DND-41 (cell line): ENCODE measurements at regions not wholly inside any gene's neighbourhood (a gene's known extent, or its start where the extent isn't known, plus 50 kb on each side); places are given as distances from the start of the nearest gene placed in this dataset.

Source experiments
- ATAC-seq: fragments of 200-7000 bp; cut with Tn5 transposase; 3 replicates; pipeline ENCODE4 v1.9.1; 2021; ENCODE audit warnings: low read depth; ENCODE audit not compliant: insufficient read depth
- DNase-seq: peaks from one replicate; pipeline ENCODE4 v3.0.0-alpha.2; 2020
- H2AFZ ChIP-seq: 2 replicates; pipeline ENCODE4 v1.6.0; 2012; ENCODE audit warnings: low read depth, low read length
- H3K27ac ChIP-seq: 2 replicates; pipeline ENCODE4 v1.5.1; 2012; ENCODE audit warnings: low read length, inconsistent platforms
- H3K27me3 ChIP-seq: fragments of 200-600 bp; sonication (generic); 2 replicates; pipeline ENCODE4 v1.6.0; 2012; ENCODE audit warnings: low read length, mild to moderate bottlenecking, inconsistent platforms; ENCODE audit not compliant: insufficient read depth, poor library complexity
- H3K36me3 ChIP-seq: 2 replicates; pipeline ENCODE4 v1.5.1; 2012; ENCODE audit warnings: low read length, inconsistent platforms; ENCODE audit not compliant: insufficient read depth
- H3K4me1 ChIP-seq: 2 replicates; pipeline ENCODE4 v1.5.1; 2012; ENCODE audit warnings: mild to moderate bottlenecking, low read length; ENCODE audit not compliant: insufficient read depth
- H3K4me2 ChIP-seq: 2 replicates; pipeline ENCODE4 v1.6.0; 2012; ENCODE audit warnings: mild to moderate bottlenecking, moderate library complexity, low read length, inconsistent platforms; ENCODE audit not compliant: insufficient read depth
- H3K4me3 ChIP-seq, 2 experiments: fragments of 200-600 bp in 1 of 2; shearing (Covaris generic) in 1 of 2; 2 replicates each; pipeline ENCODE4 v1.5.1; 2012 to 2016; ENCODE audit warnings: inconsistent platforms in 2 of 2, low read length in 2 of 2, mild to moderate bottlenecking in 2 of 2, low read depth in 1 of 2, moderate library complexity in 1 of 2
- H3K79me2 ChIP-seq: 2 replicates; pipeline ENCODE4 v1.6.0; 2012; ENCODE audit warnings: low read length, inconsistent platforms; ENCODE audit not compliant: insufficient read depth
- H3K9ac ChIP-seq: 2 replicates; pipeline ENCODE4 v1.6.0; 2012; ENCODE audit warnings: low read depth, mild to moderate bottlenecking, inconsistent platforms, low read length, moderate library complexity
- H3K9me3 ChIP-seq: 2 replicates; pipeline ENCODE4 v1.5.1; 2012; ENCODE audit warnings: low read length, moderate library complexity, mild to moderate bottlenecking, inconsistent platforms; ENCODE audit not compliant: insufficient read depth, severe bottlenecking
- H4K20me1 ChIP-seq: 2 replicates; pipeline ENCODE4 v1.6.0; 2012; ENCODE audit warnings: low read length; ENCODE audit not compliant: insufficient read depth
- EZH2 ChIP-seq: IDR thresholded peaks from 3 replicates; pipeline ENCODE4 v1.6.1; 2012; ENCODE audit warnings: borderline replicate concordance, low read depth, mild to moderate bottlenecking, moderate library complexity, low read length, inconsistent platforms; ENCODE audit not compliant: severe bottlenecking
- TF ChIP-seq, protein P1 (sequence below): IDR thresholded peaks from 2 replicates; pipeline ENCODE4 v1.5.1; 2012; ENCODE audit warnings: borderline replicate concordance, low read length, moderate library complexity, mild to moderate bottlenecking; ENCODE audit not compliant: poor library complexity, severe bottlenecking; ENCODE audit errors: extremely low read depth

DNA sequence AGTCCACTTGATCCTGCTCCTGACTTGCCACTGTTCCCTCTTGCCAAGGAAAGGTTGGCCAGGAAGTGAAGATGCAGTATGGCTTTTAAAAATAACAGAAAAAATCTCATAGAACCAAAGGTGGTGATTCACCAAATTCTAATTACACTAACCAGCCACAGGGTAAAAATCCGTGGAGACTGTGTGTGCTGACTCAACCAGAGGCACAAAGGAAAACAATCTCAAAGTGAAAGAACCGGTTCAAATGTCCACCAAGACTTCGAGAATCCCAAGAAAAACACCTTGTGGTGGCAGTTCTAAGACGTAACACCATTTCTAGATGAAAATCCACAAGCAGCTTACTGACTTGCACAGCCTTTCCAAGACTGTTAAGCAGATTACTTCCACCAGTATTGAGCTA is 279.1 kb downstream of the TLE1 start:
- Histone ChIP-seq H3K9ac (no peak overlapping the region), H3K4me1 (no peaks in the 10 kb centered on the region), H3K36me3 (no peaks in the 10 kb centered on the region), H3K9me3 (no peaks in the 10 kb centered on the region), H3K27me3 (no peaks in the 10 kb centered on the region), H3K79me2 (no peaks in the 10 kb centered on the region), H4K20me1 (no peaks in the 10 kb centered on the region), H3K4me2 (no peak overlapping the region), H2AFZ (no peak overlapping the region), H3K27ac (no peak overlapping the region), H3K4me3 (no peak overlapping the region)
- DNase-seq, result no peak
- ATAC-seq, result no peak
- TF ChIP-seq, protein P1, sequence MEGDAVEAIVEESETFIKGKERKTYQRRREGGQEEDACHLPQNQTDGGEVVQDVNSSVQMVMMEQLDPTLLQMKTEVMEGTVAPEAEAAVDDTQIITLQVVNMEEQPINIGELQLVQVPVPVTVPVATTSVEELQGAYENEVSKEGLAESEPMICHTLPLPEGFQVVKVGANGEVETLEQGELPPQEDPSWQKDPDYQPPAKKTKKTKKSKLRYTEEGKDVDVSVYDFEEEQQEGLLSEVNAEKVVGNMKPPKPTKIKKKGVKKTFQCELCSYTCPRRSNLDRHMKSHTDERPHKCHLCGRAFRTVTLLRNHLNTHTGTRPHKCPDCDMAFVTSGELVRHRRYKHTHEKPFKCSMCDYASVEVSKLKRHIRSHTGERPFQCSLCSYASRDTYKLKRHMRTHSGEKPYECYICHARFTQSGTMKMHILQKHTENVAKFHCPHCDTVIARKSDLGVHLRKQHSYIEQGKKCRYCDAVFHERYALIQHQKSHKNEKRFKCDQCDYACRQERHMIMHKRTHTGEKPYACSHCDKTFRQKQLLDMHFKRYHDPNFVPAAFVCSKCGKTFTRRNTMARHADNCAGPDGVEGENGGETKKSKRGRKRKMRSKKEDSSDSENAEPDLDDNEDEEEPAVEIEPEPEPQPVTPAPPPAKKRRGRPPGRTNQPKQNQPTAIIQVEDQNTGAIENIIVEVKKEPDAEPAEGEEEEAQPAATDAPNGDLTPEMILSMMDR, result no peak
- no peak for TF ChIP-seq EZH2

DNA sequence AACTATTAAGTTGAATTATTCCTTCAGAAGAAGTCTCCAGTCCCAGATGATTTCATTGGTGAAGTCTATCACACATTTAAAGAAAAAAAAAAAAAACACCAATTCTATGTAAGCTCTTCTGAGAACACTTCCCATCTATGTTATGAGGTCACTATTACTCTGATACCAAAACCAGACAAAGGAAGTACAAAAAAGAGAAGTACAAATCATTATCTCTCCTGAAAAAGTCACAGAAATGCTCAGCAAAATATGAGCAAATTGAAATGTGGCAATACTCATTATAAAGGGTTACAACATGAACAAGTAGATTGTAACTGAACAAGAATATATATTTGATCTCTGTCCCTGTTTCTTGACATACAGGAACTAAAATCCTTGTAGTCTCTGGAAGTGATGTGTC is 280.4 kb downstream of the TLE1 start:
- H3K27me3 ChIP-seq, result no peaks in the 10 kb centered on the region

DNA sequence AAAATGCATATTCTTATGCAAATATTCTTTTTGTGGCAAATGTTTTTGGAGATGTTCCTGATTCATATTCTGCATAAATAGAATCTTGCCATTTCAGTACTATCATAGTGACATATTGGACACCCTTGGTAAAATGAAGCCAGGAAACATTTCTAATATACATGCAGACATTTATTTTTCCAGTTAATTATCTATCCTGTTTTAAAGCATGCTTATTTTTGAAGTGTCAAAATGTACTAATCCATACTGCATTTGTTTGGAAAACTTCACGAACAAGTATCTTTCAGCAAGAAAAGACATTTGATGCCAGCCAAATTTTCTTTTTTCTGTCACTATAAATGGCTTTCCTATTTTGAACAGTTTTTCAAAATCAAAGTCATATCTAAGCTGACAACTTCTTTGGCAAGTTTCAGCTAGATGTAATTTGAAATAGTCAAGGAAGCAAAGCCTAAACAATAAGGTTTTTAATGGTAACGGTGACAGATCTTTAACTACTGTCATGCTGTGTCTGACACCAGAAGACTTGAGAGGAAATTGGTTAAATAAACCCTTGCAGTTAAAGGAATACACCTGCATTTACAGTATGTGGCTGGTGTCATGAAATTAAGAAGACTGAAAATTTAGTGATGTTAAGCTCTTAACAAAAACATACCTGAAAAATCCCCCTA is 284.3 kb downstream of the TLE1 start:
- no peaks in the 10 kb centered on the region for H3K9me3 ChIP-seq
- H4K20me1 ChIP-seq, result no peaks in the 10 kb centered on the region
- no peaks in the 10 kb centered on the region for H3K79me2 ChIP-seq
- no peak overlapping the region for H3K4me2 ChIP-seq
- no peak overlapping the region for H3K4me3 ChIP-seq
- H2AFZ ChIP-seq, result no peak overlapping the region
- no peak overlapping the region for H3K27ac ChIP-seq
- no peak for DNase-seq
- ATAC-seq, result no peak
- H3K27me3 ChIP-seq, result no peaks in the 10 kb centered on the region
- H3K4me1 ChIP-seq, result no peaks in the 10 kb centered on the region
- TF ChIP-seq, protein P1, result no peak
- no peak for TF ChIP-seq EZH2
- H3K36me3 ChIP-seq, result no peaks in the 10 kb centered on the region
- H3K9ac ChIP-seq, result no peak overlapping the region

More for the DNA sequence above, 280.4 kb downstream of the TLE1 start:
- no peaks in the 10 kb centered on the region for H4K20me1 ChIP-seq
- H2AFZ ChIP-seq, result no peak overlapping the region
- H3K4me2 ChIP-seq, result no peak overlapping the region
- H3K79me2 ChIP-seq, result no peaks in the 10 kb centered on the region
- H3K36me3 ChIP-seq, result no peaks in the 10 kb centered on the region
- no peak overlapping the region for H3K4me3 ChIP-seq
- TF ChIP-seq EZH2, result no peak
- TF ChIP-seq, protein P1, result no peak
- ATAC-seq, result no peak
- H3K4me1 ChIP-seq, result no peaks in the 10 kb centered on the region
- no peaks in the 10 kb centered on the region for H3K9me3 ChIP-seq
- no peak for DNase-seq
- H3K9ac ChIP-seq, result no peak overlapping the region
- no peak overlapping the region for H3K27ac ChIP-seq
